Erythroblast (primary cell): ENCODE measurements at regions not wholly inside any gene's neighbourhood (a gene's known extent, or its start where the extent isn't known, plus 50 kb on each side); places are given as distances from the start of the nearest gene placed in this dataset.

Experiments
- GATA1 ChIP-seq: IDR thresholded peaks from 2 replicates; pipeline ENCODE4 v1.6.1; 2011; ENCODE audit warnings: low read depth, mild to moderate bottlenecking, control low read depth, low read length, moderate library complexity
- POLR2A ChIP-seq: IDR thresholded peaks from 2 replicates; pipeline ENCODE4 v1.6.1; 2011; ENCODE audit warnings: mild to moderate bottlenecking, low read length

DNA sequence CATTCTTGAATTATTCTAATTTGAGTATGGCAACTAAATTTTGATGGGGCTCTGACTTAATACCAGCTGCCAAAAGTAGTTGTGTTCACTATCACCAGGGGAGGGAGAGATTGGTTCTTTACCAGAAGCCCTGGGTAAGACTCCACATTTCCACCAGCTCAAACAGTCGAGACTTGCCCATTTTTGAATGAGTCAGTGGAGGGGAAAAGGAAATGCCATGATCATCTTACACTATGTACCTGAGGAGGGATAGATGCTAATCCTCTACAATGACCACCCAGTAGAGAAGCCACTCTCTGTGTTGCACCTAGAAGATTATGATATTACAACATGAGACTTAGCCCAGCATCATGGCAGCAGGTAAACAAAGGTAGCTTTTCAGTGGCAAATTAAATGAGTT lies 77.0 kb upstream of the SGK1 start:
- TF ChIP-seq POLR2A (no peak), GATA1 (no peak)
